ENCODE measurements at regions not wholly inside any gene's neighbourhood (a gene's known extent, or its start where the extent isn't known, plus 50 kb on each side); places are given as distances from the start of the nearest gene placed in this dataset.

DNA sequence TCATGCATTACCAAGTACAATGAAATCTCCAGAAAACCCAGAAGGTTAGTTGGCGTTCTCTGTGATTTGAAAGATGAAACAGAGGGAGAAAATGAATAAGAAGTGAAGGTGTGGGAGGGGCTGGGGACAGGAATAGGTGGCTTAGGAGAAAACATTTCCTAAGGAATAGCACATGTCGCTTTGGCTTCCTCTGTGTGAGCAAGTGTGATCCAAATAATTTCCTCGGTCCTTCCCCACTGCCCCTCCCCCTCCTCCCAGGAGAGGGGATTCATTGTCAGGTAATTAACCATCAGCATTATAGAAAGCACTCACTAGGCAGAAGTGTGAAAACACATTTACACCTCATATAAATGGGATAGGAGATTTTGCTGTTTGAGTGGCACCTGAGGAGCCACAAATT lies 105.5 kb downstream of the NUF2 start:
- Histone ChIP-seq H3K36me3 (ENCODE audit: insufficient read depth, low read length) (no peaks in the 10 kb centered on the region), H3K9ac (ENCODE audit: insufficient read length) (no peak overlapping the region), H3K4me3 (no peak overlapping the region), H3K9me3 (ENCODE audit: low read depth, low read length) (no peaks in the 10 kb centered on the region; the same call in 1 of the 2 replicates), H3K27ac (no peak overlapping the region)
- TF ChIP-seq POLR2AphosphoS5 (IDR thresholded peaks at IDR 0.05; ENCODE audit: borderline replicate concordance, low read depth, low read length) (no peak), EZH2 (IDR thresholded peaks at IDR 0.05) (no peak), FOXP2 (optimal IDR thresholded peaks at IDR 0.05; ENCODE audit: control extremely low read depth, extremely low read length, insufficient read depth) (no peak)
- DNase-seq (ENCODE audit: low read depth, low spot score) = no peak

DNA sequence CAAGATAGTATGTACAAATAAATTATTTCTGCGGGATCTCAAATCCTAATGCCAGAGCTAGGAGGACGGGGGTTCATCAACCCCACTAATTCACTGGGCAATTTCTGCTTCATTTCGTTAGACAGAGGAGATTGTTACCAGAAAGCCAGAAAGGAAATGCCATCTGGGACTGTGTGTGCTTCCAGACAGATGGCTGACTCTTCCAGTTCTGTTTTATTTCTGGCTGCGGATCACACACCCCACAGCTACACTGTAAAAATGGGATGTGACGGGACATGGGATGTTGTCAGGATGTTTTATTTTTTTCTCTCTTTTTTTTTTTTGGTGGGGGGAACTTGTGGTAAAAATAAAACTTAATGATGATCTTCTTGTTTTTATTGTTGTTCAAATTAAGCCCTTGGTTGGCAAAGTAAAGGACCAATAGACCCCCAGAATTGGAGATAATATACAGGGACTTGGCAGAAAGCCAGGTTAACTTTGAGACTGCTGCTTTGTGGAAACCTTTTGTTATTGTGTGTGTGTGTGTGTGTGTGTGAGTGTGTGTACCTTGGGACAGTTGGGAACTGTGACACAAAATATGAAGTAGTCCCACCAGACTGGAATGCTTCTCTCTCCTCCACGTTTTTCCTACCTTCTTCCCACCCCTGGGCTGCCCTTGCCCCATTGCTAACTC lies 114.5 kb downstream of the NUF2 start:
- Histone ChIP-seq H3K36me3 (ENCODE audit: insufficient read depth, low read length) (no peaks in the 10 kb centered on the region), H3K4me3 (no peak overlapping the region), H3K27ac (no peak overlapping the region), H3K9ac (ENCODE audit: insufficient read length) (no peak overlapping the region), H3K9me3 (ENCODE audit: low read depth, low read length) (no peaks in the 10 kb centered on the region; the same call in 1 of the 2 replicates)
- TF ChIP-seq FOXP2 (optimal IDR thresholded peaks at IDR 0.05; ENCODE audit: control extremely low read depth, extremely low read length, insufficient read depth) (no peak), POLR2AphosphoS5 (IDR thresholded peaks at IDR 0.05; ENCODE audit: borderline replicate concordance, low read depth, low read length) (no peak), EZH2 (IDR thresholded peaks at IDR 0.05) (no peak)
- DNase-seq (ENCODE audit: low read depth, low spot score) = no peak

DNA sequence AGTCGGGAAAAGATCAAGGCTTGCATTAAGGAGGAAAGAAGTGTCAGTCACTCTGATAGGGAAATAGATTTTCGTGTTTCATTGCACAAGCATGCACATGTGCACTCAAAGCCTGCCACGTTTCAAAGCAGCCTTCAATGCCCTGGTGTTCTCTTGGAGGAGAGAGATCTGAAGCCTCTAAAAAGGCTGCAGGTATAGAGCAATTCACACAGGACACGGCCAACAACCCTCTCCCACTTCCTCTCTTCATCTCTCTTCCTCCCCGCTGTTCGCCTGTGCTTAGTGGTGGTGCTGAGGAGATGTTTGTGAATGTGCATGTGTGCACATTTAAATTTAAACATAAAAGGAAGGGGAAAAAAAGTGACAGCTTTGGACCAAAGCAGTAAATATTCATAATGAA lies 117.7 kb downstream of the NUF2 start:
- Histone ChIP-seq H3K9ac (ENCODE audit: insufficient read length) (no peak overlapping the region), H3K27ac (no peak overlapping the region), H3K4me3 (no peak overlapping the region), H3K9me3 (ENCODE audit: low read depth, low read length) (no peaks in the 10 kb centered on the region), H3K36me3 (ENCODE audit: insufficient read depth, low read length) (no peaks in the 10 kb centered on the region)
- no peak for DNase-seq (ENCODE audit: low read depth, low spot score)
- TF ChIP-seq EZH2 (IDR thresholded peaks at IDR 0.05) = no peak
- no peak for TF ChIP-seq POLR2AphosphoS5 (IDR thresholded peaks at IDR 0.05; ENCODE audit: borderline replicate concordance, low read depth, low read length)
- TF ChIP-seq FOXP2 (optimal IDR thresholded peaks at IDR 0.05; ENCODE audit: control extremely low read depth, extremely low read length, insufficient read depth) = no peak

DNA sequence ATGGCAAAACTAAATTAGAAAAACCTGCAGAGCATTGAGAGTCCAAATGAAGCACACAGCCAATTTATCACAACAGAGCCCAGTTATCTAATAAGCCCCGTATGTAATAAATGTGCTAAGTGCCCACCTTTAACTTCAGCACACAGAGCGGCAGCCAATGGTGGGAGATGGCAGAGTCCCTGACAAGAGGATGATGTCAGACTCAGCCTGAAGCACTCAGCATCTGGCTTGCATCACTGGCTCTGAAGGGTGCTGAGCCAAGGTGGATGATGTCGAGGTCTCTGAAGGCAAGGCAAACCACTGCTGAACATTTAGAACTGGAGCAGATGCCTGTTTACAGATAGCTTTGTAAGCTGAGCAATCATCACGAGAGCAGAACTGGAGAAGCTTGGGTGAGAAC lies 118.3 kb downstream of the NUF2 start:
- H3K4me3 ChIP-seq = no peak overlapping the region
- no peak overlapping the region for H3K27ac ChIP-seq
- H3K9ac ChIP-seq (ENCODE audit: insufficient read length) = no peak overlapping the region
- H3K36me3 ChIP-seq (ENCODE audit: insufficient read depth, low read length) = no peaks in the 10 kb centered on the region
- no peaks in the 10 kb centered on the region for H3K9me3 ChIP-seq (ENCODE audit: low read depth, low read length)
- no peak for TF ChIP-seq POLR2AphosphoS5 (IDR thresholded peaks at IDR 0.05; ENCODE audit: borderline replicate concordance, low read depth, low read length)
- no peak for TF ChIP-seq EZH2 (IDR thresholded peaks at IDR 0.05)
- no peak for TF ChIP-seq FOXP2 (optimal IDR thresholded peaks at IDR 0.05; ENCODE audit: control extremely low read depth, extremely low read length, insufficient read depth)
- no peak for DNase-seq (ENCODE audit: low read depth, low spot score)

DNA sequence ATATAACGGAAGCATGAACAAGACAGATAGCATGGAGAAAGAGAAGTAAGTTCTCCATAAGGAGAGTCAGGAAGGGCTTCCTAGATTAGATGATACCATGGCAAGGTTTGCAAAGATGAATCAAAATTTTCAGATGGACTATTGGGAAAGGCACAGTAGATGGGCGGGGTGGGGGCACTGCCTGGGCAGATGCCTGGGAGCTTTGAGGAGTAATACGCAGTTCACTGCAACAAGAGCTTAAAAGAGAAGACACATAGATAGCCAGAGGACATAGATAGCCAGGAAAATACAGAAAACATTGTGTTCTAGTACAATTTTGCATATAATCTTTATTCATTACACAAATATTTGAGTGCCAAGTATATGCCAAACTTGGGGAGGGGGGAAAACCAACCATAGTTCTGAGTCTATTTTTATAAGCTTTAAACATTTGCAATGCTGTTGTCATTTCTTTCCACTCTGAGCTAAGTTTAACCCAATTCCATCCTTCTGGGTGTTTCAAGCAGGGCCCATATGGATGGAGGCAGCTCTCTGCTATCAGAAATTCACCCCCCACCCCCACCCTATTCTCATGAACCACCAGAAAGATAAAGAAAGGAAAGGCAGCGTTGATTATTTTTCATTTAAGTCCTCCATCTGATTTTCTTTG lies 120.6 kb downstream of the NUF2 start:
- no peaks in the 10 kb centered on the region for H3K9me3 ChIP-seq (ENCODE audit: low read depth, low read length)
- no peak for DNase-seq (ENCODE audit: low read depth, low spot score)
- H3K36me3 ChIP-seq (ENCODE audit: insufficient read depth, low read length) = no peaks in the 10 kb centered on the region
- no peak overlapping the region for H3K9ac ChIP-seq (ENCODE audit: insufficient read length)
- TF ChIP-seq POLR2AphosphoS5 (IDR thresholded peaks at IDR 0.05; ENCODE audit: borderline replicate concordance, low read depth, low read length) (no peak), FOXP2 (optimal IDR thresholded peaks at IDR 0.05; ENCODE audit: control extremely low read depth, extremely low read length, insufficient read depth) (no peak), EZH2 (IDR thresholded peaks at IDR 0.05) (no peak)
- no peak overlapping the region for H3K4me3 ChIP-seq
- no peak overlapping the region for H3K27ac ChIP-seq

DNA sequence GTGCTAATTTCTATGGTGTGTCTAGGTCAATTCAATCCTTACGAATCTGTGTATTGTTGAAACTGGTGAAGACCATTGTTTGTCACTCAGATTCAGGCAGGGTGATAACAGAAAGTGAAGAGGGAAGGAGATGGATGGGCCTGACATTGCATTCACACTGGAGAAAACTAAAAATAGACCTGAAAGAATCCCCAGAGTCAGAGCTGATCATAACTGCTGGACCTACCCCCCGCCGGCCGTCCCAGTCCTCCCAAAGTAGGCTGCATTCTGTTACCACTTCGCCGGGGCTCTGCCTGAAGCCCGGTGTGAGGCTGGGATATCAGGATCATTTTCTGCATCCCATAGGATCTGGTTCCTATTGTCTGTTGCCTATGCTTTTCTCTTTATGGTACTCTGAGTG lies 121.1 kb downstream of the NUF2 start:
- H3K27ac ChIP-seq = no peak overlapping the region
- no peak for DNase-seq (ENCODE audit: low read depth, low spot score)
- no peak overlapping the region for H3K9ac ChIP-seq (ENCODE audit: insufficient read length)
- H3K9me3 ChIP-seq (ENCODE audit: low read depth, low read length) = no peaks in the 10 kb centered on the region
- TF ChIP-seq EZH2 (IDR thresholded peaks at IDR 0.05) (no peak), POLR2AphosphoS5 (IDR thresholded peaks at IDR 0.05; ENCODE audit: borderline replicate concordance, low read depth, low read length) (no peak), FOXP2 (optimal IDR thresholded peaks at IDR 0.05; ENCODE audit: control extremely low read depth, extremely low read length, insufficient read depth) (no peak)
- no peaks in the 10 kb centered on the region for H3K36me3 ChIP-seq (ENCODE audit: insufficient read depth, low read length)
- H3K4me3 ChIP-seq = no peak overlapping the region

DNA sequence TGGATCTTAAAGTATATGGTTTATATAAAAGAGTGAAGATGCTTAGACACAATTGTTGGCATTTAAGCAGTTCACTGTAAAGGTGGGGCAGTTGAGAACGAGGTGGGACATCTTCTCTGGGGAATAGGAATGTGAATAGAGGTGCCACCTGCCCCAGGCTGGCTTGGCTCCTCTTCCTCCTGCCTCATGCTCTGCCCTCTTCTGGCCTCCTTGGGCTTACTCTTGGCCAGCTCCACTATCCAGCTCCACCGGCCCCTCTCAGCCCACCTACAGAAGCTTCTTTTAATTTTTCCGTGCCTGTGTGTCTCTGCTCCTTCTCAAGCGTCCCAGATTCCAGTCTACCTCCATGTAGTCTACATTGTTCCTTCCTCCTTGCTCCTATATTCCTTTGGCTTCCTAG lies 122.1 kb downstream of the NUF2 start:
- H3K9me3 ChIP-seq (ENCODE audit: low read depth, low read length) = no peaks in the 10 kb centered on the region
- H3K4me3 ChIP-seq = no peak overlapping the region
- no peaks in the 10 kb centered on the region for H3K36me3 ChIP-seq (ENCODE audit: insufficient read depth, low read length)
- no peak overlapping the region for H3K9ac ChIP-seq (ENCODE audit: insufficient read length)
- no peak for TF ChIP-seq POLR2AphosphoS5 (IDR thresholded peaks at IDR 0.05; ENCODE audit: borderline replicate concordance, low read depth, low read length)
- TF ChIP-seq FOXP2 (optimal IDR thresholded peaks at IDR 0.05; ENCODE audit: control extremely low read depth, extremely low read length, insufficient read depth) = no peak
- no peak for TF ChIP-seq EZH2 (IDR thresholded peaks at IDR 0.05)
- no peak for DNase-seq (ENCODE audit: low read depth, low spot score)
- H3K27ac ChIP-seq = no peak overlapping the region

DNA sequence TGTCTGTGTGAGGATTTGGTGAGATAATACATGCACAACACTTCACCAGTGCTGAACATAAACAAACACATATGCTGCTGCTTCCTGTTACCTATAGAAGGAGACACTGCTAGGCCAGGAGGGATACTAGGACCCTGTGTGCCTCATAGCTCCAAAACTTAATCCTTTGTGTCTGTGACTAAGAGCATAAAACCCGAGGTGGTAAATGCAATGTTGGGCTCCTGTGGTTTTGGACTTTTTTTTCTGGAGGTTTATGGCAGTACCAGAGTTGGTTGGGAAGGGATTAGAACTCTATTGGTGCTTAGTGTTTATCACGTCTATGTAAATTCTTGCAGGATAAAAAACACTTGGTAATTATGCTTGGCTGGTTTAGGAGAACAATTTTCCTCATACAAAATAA lies 122.9 kb downstream of the NUF2 start:
- H3K36me3 ChIP-seq (ENCODE audit: insufficient read depth, low read length) = no peaks in the 10 kb centered on the region
- TF ChIP-seq EZH2 (IDR thresholded peaks at IDR 0.05) (no peak), FOXP2 (optimal IDR thresholded peaks at IDR 0.05; ENCODE audit: control extremely low read depth, extremely low read length, insufficient read depth) (no peak), POLR2AphosphoS5 (IDR thresholded peaks at IDR 0.05; ENCODE audit: borderline replicate concordance, low read depth, low read length) (no peak)
- DNase-seq (ENCODE audit: low read depth, low spot score) = no peak
- H3K9ac ChIP-seq (ENCODE audit: insufficient read length) = no peak overlapping the region
- no peak overlapping the region for H3K4me3 ChIP-seq
- no peaks in the 10 kb centered on the region for H3K9me3 ChIP-seq (ENCODE audit: low read depth, low read length)
- H3K27ac ChIP-seq = no peak overlapping the region
